Testis (tissue), 2 donors: ENCODE measurements at regions not wholly inside any gene's neighbourhood (a gene's known extent, or its start where the extent isn't known, plus 50 kb on each side); places are given as distances from the start of the nearest gene placed in this dataset.

Experiments used
- DNase-seq: peaks from one replicate; pipeline ENCODE4 v3.0.0-alpha.2; 2019
- H3K27ac ChIP-seq, 2 donors: fragments of 200-600 bp; sonication (generic); one replicate each; pipeline ENCODE4 v1.5.1; 2019
- H3K27me3 ChIP-seq: fragments of 200-600 bp; sonication (generic); one replicate; pipeline ENCODE4 v1.5.1; 2019
- H3K36me3 ChIP-seq: fragments of 200-600 bp; sonication (generic); one replicate; pipeline ENCODE4 v1.5.1; 2017; ENCODE audit warnings: low read depth; ENCODE audit errors: missing control alignments
- H3K4me1 ChIP-seq: fragments of 200-600 bp; sonication (generic); one replicate; pipeline ENCODE4 v1.5.1; 2019
- H3K4me3 ChIP-seq, 2 donors: fragments of 200-600 bp; sonication (generic); one replicate each; pipeline ENCODE4 v1.5.1; 2017 to 2019
- H3K9me3 ChIP-seq: fragments of 200-600 bp; sonication (generic); one replicate; pipeline ENCODE4 v1.5.1; 2017
- POLR2A ChIP-seq: fragments of 450-650 bp; IDR thresholded peaks from one replicate; pipeline ENCODE4 v1.6.1; 2017; ENCODE audit warnings: antibody characterized with exemption, mild to moderate bottlenecking, moderate library complexity
- WGBS, 2 donors: methylation state at CpG; one replicate each; pipeline ENCODE4 v1.1.5; 2018; 5-methylcytosine and 5-hydroxymethylcytosine counted together
- intact Hi-C: fragments of 100-400 bp; cut with DNase I; formaldehyde crosslinking; loops from one replicate; pipeline ENCODE4 v1.15.1; 2023; ENCODE audit warnings: low total_unique reads
- TF ChIP-seq, protein P1 (sequence below), 3 experiments: fragments of 450-650 bp in 2 of 3; fragments of 200-600 bp in 1 of 3; sonication (generic) in 1 of 3; IDR thresholded peaks; one replicate each; pipeline ENCODE4 v1.5.1; 2016 to 2019; ENCODE audit warnings: antibody characterized with exemption in 3 of 3, mild to moderate bottlenecking in 2 of 3, moderate library complexity in 1 of 3

DNA sequence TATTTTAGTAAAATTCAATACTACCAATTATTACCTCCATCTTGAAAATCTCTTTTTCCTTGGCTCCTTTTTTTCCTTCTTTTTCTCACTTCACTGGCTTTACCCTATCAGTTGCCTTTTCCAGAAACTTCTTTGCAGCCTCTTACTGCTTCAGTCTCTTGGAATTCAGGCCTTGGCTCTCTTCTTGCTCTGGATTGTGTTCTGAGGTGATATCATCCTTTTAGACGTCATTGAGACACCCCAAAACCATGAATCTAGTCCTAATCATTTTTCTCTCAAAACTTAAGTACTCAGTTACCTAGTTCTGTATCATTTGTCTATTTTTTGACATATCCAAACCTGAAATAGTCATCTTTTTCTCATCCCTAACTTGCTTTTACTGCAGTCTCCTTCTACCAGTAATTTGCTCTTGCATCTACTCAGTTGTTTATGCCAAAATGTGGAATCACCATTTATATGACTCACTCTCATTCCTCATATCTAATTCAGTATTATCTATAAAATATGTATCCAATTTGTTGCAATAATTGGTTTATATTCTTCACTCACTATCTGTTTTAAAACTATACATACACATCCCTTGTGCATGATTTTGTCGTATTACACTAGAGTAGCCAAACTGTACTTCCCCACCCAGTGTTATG lies 703.2 kb upstream of the CCDC54 start:
- Histone ChIP-seq H3K4me3 (no peak overlapping the region), H3K36me3 (no peaks in the 10 kb centered on the region), H3K9me3 (no peaks in the 10 kb centered on the region), H3K27ac (no peak overlapping the region), H3K27me3 (no peaks in the 10 kb centered on the region), H3K4me1 (no peaks in the 10 kb centered on the region)
- WGBS, 2 donors = 75 to 85% methylated on average over 2 of the region's 2 CpGs
- intact Hi-C loops = no loop called here
- no peak for DNase-seq
- TF ChIP-seq, protein P1, sequence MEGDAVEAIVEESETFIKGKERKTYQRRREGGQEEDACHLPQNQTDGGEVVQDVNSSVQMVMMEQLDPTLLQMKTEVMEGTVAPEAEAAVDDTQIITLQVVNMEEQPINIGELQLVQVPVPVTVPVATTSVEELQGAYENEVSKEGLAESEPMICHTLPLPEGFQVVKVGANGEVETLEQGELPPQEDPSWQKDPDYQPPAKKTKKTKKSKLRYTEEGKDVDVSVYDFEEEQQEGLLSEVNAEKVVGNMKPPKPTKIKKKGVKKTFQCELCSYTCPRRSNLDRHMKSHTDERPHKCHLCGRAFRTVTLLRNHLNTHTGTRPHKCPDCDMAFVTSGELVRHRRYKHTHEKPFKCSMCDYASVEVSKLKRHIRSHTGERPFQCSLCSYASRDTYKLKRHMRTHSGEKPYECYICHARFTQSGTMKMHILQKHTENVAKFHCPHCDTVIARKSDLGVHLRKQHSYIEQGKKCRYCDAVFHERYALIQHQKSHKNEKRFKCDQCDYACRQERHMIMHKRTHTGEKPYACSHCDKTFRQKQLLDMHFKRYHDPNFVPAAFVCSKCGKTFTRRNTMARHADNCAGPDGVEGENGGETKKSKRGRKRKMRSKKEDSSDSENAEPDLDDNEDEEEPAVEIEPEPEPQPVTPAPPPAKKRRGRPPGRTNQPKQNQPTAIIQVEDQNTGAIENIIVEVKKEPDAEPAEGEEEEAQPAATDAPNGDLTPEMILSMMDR (IDR thresholded peaks at IDR 0.05) = no peak
- no peak for TF ChIP-seq POLR2A

DNA sequence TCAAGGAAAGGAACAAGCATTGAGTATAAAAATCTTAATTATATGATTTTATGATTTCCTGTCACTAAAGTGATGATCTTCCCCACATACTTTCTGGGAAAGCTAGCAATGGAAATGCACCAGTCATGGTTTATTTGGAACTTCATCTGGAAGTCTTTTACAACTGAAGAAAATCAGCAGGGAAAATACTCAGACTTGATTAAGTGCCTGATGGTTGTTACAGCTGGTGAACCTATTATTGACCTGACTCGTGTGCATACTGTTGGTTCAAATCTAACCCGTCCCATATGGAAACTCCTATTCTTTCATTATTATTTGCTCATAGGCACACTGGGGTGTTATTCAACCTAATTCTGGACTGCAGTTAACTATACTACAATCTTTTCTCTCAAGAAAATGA lies 701.8 kb upstream of the CCDC54 start:
- no peak for DNase-seq
- Histone ChIP-seq H3K27me3 (no peaks in the 10 kb centered on the region), H3K27ac (no peak overlapping the region), H3K9me3 (no peaks in the 10 kb centered on the region), H3K4me3 (no peak overlapping the region), H3K4me1 (no peaks in the 10 kb centered on the region), H3K36me3 (no peaks in the 10 kb centered on the region)
- TF ChIP-seq, protein P1 (IDR thresholded peaks at IDR 0.05) = no peak
- no peak for TF ChIP-seq POLR2A
- WGBS, 2 donors = 83 to 91% methylated on average over 2 of the region's 2 CpGs
- intact Hi-C loops = no loop called here

DNA sequence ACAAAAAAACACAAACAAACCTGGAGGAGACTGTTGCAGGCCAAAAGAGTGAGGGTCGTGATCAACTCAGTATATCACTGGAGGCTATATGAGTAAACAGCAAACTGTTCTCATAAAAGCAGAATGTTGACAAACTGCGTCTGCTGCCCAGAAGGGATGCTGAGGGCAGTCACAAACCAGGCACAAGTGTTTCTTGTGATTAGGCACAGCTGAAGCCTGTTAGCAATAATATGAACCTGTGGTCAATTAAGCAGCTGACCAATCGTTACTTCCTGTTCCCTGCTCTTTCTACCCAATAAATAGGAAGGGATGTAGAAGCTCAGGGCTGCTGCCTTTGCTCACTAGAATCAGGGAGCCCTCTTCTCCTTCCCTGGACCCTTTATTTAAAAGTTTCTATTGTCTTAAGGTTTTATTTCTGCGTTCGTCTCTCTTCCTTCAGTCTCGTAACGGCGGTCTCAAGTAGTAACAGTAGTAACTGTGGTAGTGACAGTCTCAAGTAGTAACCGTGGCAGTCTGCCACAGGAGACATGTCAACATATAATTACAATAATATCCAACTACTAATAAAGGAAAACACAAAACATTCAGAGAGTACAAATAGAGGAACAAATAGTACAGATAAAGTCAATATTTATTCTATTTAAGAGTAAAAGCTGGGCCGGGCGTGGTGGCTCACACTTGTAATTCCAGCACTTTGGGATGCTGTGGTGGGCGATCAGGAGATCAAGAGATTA lies 698.4 kb upstream of the CCDC54 start:
- H3K27me3 ChIP-seq = no peaks in the 10 kb centered on the region
- H3K27ac ChIP-seq = no peak overlapping the region
- TF ChIP-seq, protein P1 (IDR thresholded peaks at IDR 0.05) = no peak
- TF ChIP-seq POLR2A = no peak
- intact Hi-C loops = no loop called here
- H3K4me1 ChIP-seq = no peaks in the 10 kb centered on the region
- no peak for DNase-seq
- no peaks in the 10 kb centered on the region for H3K9me3 ChIP-seq
- WGBS, 2 donors = 89 to 90% methylated on average over 12 of the region's 12 CpGs
- H3K36me3 ChIP-seq = no peaks in the 10 kb centered on the region
- H3K4me3 ChIP-seq = no peak overlapping the region

DNA sequence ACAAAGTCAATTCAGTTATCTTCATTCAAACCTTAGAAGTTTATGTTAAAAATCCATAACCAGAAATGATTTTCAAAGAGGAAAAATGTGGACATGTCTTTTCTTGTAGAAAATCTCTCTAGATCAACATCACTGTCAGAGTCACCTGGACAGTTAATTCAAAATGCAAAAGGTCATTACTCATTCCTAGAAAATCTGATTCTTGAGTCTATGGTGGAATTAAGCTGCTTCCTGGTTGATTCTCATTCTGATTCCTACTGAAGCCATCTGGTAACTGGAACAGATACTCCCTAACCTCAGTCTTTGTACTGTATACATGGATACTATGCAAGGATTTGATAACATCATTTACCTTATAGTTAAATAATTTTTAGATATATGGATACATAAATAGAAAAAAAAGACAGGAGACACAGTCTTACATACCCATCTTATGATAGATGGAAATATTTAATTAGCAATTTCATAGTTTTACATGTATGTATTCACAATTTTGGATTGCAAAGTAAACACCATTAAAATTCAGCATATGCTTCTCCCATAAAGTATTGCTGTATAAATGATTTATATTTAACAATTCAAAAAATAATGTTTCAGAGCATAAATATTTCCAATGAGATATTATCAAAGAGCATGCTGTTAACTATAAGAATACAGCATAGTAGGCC lies 693.2 kb upstream of the CCDC54 start:
- Histone ChIP-seq H3K4me1 (no peaks in the 10 kb centered on the region), H3K36me3 (no peaks in the 10 kb centered on the region), H3K27me3 (no peaks in the 10 kb centered on the region), H3K4me3 (no peak overlapping the region), H3K27ac (no peak overlapping the region), H3K9me3 (no peaks in the 10 kb centered on the region)
- intact Hi-C loops = no loop called here
- DNase-seq = no peak
- TF ChIP-seq POLR2A = no peak
- TF ChIP-seq, protein P1 (IDR thresholded peaks at IDR 0.05) = no peak
